Natural killer cell (primary cell): ENCODE measurements at regions not wholly inside any gene's neighbourhood (a gene's known extent, or its start where the extent isn't known, plus 50 kb on each side); places are given as distances from the start of the nearest gene placed in this dataset.
"Not testable (repeated sequence)": the region's sequence is repeated elsewhere in the genome, so short reads cannot be mapped to it uniquely, and the experiment has no call there.

Source experiments
- ATAC-seq, 3 donors: fragments of 150-1000 bp in 2 of 3; fragments of 200-7000 bp in 1 of 3; cut with Tn5 transposase; 1 replicate in 1 of 3; 2 replicates in 2 of 3; pipeline ENCODE4 v1.10.0; 2021; ENCODE audit warnings: mild to moderate bottlenecking in 2 of 3, moderate library complexity in 2 of 3
- DNase-seq, 2 donors: peaks; one replicate each; pipeline versions ENCODE4 v3.0.0 to v3.0.0-alpha.2; 2013 to 2021; ENCODE audit warnings: mixed read lengths in 1 of 2
- H3K27ac ChIP-seq: one replicate; pipeline ENCODE4 v1.5.1; 2013; ENCODE audit warnings: mild to moderate bottlenecking, low read length
- H3K27me3 ChIP-seq: one replicate; pipeline ENCODE4 v1.6.1; 2013; ENCODE audit warnings: low read length; ENCODE audit not compliant: control insufficient read depth, insufficient read depth
- H3K36me3 ChIP-seq: one replicate; pipeline ENCODE4 v1.6.1; 2013; ENCODE audit warnings: low read length; ENCODE audit not compliant: control insufficient read depth, insufficient read depth
- H3K4me1 ChIP-seq: one replicate; pipeline ENCODE4 v1.6.1; 2013; ENCODE audit warnings: low read length; ENCODE audit not compliant: control insufficient read depth, insufficient read depth
- H3K4me3 ChIP-seq: one replicate; pipeline ENCODE4 v1.5.1; 2013; ENCODE audit warnings: low read length
- H3K9me3 ChIP-seq: one replicate; pipeline ENCODE4 v1.6.1; 2013; ENCODE audit warnings: low read length; ENCODE audit not compliant: control insufficient read depth, insufficient read depth
- H3K27ac Mint-ChIP-seq, 2 donors: one replicate each; pipeline ENCODE4 v1.8.0; 2022; ENCODE audit warnings: mild to moderate bottlenecking in 2 of 2, mixed read lengths in 2 of 2, moderate library complexity in 1 of 2
- H3K27me3 Mint-ChIP-seq, 2 donors: one replicate each; pipeline ENCODE4 v1.8.0; 2022; ENCODE audit warnings: low read depth in 2 of 2, mixed read lengths in 2 of 2
- H3K36me3 Mint-ChIP-seq: one replicate; pipeline ENCODE4 v1.8.0; 2022; ENCODE audit warnings: mixed read lengths
- H3K4me1 Mint-ChIP-seq, 2 donors: one replicate each; pipeline ENCODE4 v1.8.0; 2022; ENCODE audit warnings: mixed read lengths in 2 of 2
- H3K4me3 Mint-ChIP-seq: one replicate; pipeline ENCODE4 v1.8.0; 2022; ENCODE audit warnings: mild to moderate bottlenecking, moderate library complexity, mixed read lengths
- H3K9me3 Mint-ChIP-seq, 2 donors: one replicate each; pipeline ENCODE4 v1.8.0; 2022; ENCODE audit warnings: mixed read lengths in 2 of 2
- CTCF ChIP-seq: fragments of 200-600 bp; IDR thresholded peaks from one replicate; pipeline ENCODE4 v1.8.0; 2022; ENCODE audit warnings: antibody characterized with exemption
- WGBS: methylation state at CpG from one replicate; pipeline ENCODE4 v1.1.7; 2013; ENCODE audit warnings: missing lambda C conversion rate; ENCODE audit not compliant: insufficient coverage; 5-methylcytosine and 5-hydroxymethylcytosine counted together
- intact Hi-C: fragments of 100-400 bp; cut with micrococcal nuclease; formaldehyde crosslinking; loops from one replicate; pipeline ENCODE4 v1.14.2; 2022

- Histone ChIP-seq H3K36me3 (no peaks in the 10 kb centered on the region), H3K9me3 (no peaks in the 10 kb centered on the region), H3K4me1 (no peaks in the 10 kb centered on the region), H3K4me3 (no peak overlapping the region), H3K27me3 (no peaks in the 10 kb centered on the region), H3K27ac (no peak overlapping the region)
- no peak for ATAC-seq
- Mint-ChIP-seq H3K4me3 (no peak overlapping the region), H3K27me3 (no peaks in the 10 kb centered on the region), H3K36me3 (no peaks in the 10 kb centered on the region), H3K9me3 (peaks cover 3% of the 10 kb centered on the region in 2 donors), H3K27ac (no peak overlapping the region), H3K4me1 (no peaks in the 10 kb centered on the region)
- intact Hi-C loops = no loop called here
- no peak for DNase-seq
- 28% methylated on average over 3 of the region's 3 CpGs for WGBS
- TF ChIP-seq CTCF = no peak
Measured at GRCh38 chr7:49703881-49704280, 69.6 kb upstream of the VWC2 start.

- WGBS = 73% methylated on average over 5 of the region's 5 CpGs
- no peak for DNase-seq
- Mint-ChIP-seq H3K27me3 (no peaks in the 10 kb centered on the region), H3K4me3 (no peak overlapping the region), H3K27ac (no peak overlapping the region), H3K36me3 (no peaks in the 10 kb centered on the region), H3K4me1 (no peaks in the 10 kb centered on the region), H3K9me3 (peaks cover 1 to 3% of the 10 kb centered on the region in 2 donors)
- H3K4me3 ChIP-seq = no peak overlapping the region
- no peak for ATAC-seq
- no peaks in the 10 kb centered on the region for H3K4me1 ChIP-seq
- H3K27ac ChIP-seq = no peak overlapping the region
- no peaks in the 10 kb centered on the region for H3K36me3 ChIP-seq
- no peaks in the 10 kb centered on the region for H3K9me3 ChIP-seq
- H3K27me3 ChIP-seq = no peaks in the 10 kb centered on the region
- intact Hi-C loops = no loop called here
- TF ChIP-seq CTCF = no peak
Measured at GRCh38 chr7:49706106-49706505, 67.3 kb upstream of the VWC2 start.

- Mint-ChIP-seq H3K9me3 (peaks cover 0 to 2% of the 10 kb centered on the region in 2 donors), H3K27me3 (no peaks in the 10 kb centered on the region), H3K27ac (no peak overlapping the region), H3K36me3 (no peaks in the 10 kb centered on the region), H3K4me3 (no peak overlapping the region), H3K4me1 (no peaks in the 10 kb centered on the region)
- ATAC-seq (no peak), DNase-seq (no peak)
- H3K4me3 ChIP-seq = no peak overlapping the region
- no peaks in the 10 kb centered on the region for H3K4me1 ChIP-seq
- WGBS = 82% methylated on average over 3 of the region's 3 CpGs
- H3K27ac ChIP-seq = no peak overlapping the region
- no peaks in the 10 kb centered on the region for H3K9me3 ChIP-seq
- TF ChIP-seq CTCF = no peak
- H3K36me3 ChIP-seq = no peaks in the 10 kb centered on the region
- intact Hi-C loops = no loop called here
- H3K27me3 ChIP-seq = no peaks in the 10 kb centered on the region
Measured at GRCh38 chr7:49707891-49708290, 65.5 kb upstream of the VWC2 start.

- Mint-ChIP-seq H3K9me3 (no peaks in the 10 kb centered on the region), H3K4me1 (no peaks in the 10 kb centered on the region), H3K27ac (no peak overlapping the region), H3K4me3 (no peak overlapping the region), H3K27me3 (no peaks in the 10 kb centered on the region), H3K36me3 (no peaks in the 10 kb centered on the region)
- H3K27me3 ChIP-seq = no peaks in the 10 kb centered on the region
- H3K4me1 ChIP-seq = no peaks in the 10 kb centered on the region
- no peaks in the 10 kb centered on the region for H3K9me3 ChIP-seq
- DNase-seq (no peak), ATAC-seq (no peak)
- no peak overlapping the region for H3K4me3 ChIP-seq
- H3K27ac ChIP-seq = no peak overlapping the region
- 99% methylated on average over 5 of the region's 5 CpGs for WGBS
- intact Hi-C loops = no loop called here
- H3K36me3 ChIP-seq = no peaks in the 10 kb centered on the region
- no peak for TF ChIP-seq CTCF
Measured at GRCh38 chr7:49708590-49708989, 64.8 kb upstream of the VWC2 start.

GRCh38 chr7:49711072-49711723 lies 62.2 kb upstream of the VWC2 start:
- H3K27ac Mint-ChIP-seq, H3K4me3 ChIP-seq, H3K9me3 Mint-ChIP-seq, H3K4me3 Mint-ChIP-seq, H3K36me3 Mint-ChIP-seq, H3K4me1 ChIP-seq, H3K27me3 Mint-ChIP-seq, intact Hi-C loops, H3K4me1 Mint-ChIP-seq, ATAC-seq, H3K36me3 ChIP-seq, DNase-seq, H3K9me3 ChIP-seq, H3K27ac ChIP-seq, H3K27me3 ChIP-seq: not testable (repeated sequence)
- 93% methylated on average over 27 of the region's 28 CpGs for WGBS
